HepG2 (cell line): ENCODE measurements at regions not wholly inside any gene's neighbourhood (a gene's known extent, or its start where the extent isn't known, plus 50 kb on each side); places are given as distances from the start of the nearest gene placed in this dataset.
A peak's percentile ranks its signal among the peaks of the same experiment; 100 is the strongest.
"Not testable (repeated sequence)": the region's sequence is repeated elsewhere in the genome, so short reads cannot be mapped to it uniquely, and the experiment has no call there.

Source experiments
- ATAC-seq: fragments of 200-7000 bp; cut with Tn5 transposase; 3 replicates; pipeline ENCODE4 v1.9.1; 2020; ENCODE audit warnings: mild to moderate bottlenecking, moderate library complexity
- BruUV-seq: library from RNA; stranded (reverse); fragments of 400-500 nt; replicated peaks from 2 replicates; lab custom pipeline; 2021; lab: Mats Ljungman, UMichigan
- CTCF ChIA-PET: fragments of 300-600 bp; formaldehyde crosslinking; extraction: SDS; loops from one replicate; lab custom pipeline; 2021; ENCODE audit warnings: low total read pairs, inconsistent platforms, low intra/inter-chr PET ratio; lab: Yijun Ruan, JAX
- POLR2A ChIA-PET: fragments of 350-600 bp; sonication (Branson Sonifier 250); formaldehyde crosslinking; loops from one replicate; lab custom pipeline; 2020; ENCODE audit warnings: antibody characterized with exemption, inconsistent platforms; lab: Yijun Ruan, JAX
- DNase-seq: peaks from one replicate; pipeline ENCODE4 v3.0.0-alpha.2; 2015; ENCODE audit warnings: low spot score
- FAIRE-seq: peaks from 3 replicates; lab custom pipeline; 2011; peaks lifted over from hg19 to GRCh38; lab: Jason Lieb, UNC
- H2AFZ ChIP-seq: one replicate; pipeline ENCODE4 v1.6.1; 2011; ENCODE audit warnings: low read length, inconsistent platforms
- H3K27ac ChIP-seq: fragments of 300-600 bp; 3 replicates; pipeline ENCODE4 v1.8.0; 2011; ENCODE audit warnings: mixed run types, mild to moderate bottlenecking, mixed read lengths, low read length, inconsistent platforms; ENCODE audit not compliant: insufficient read depth; ENCODE audit errors: extremely low read length
- H3K27me3 ChIP-seq, 2 experiments: fragments of 200-600 bp in 1 of 2; 2 replicates in 1 of 2; 3 replicates in 1 of 2; pipeline versions ENCODE4 v1.6.0 to v1.8.0; 2011; ENCODE audit warnings: low read length in 2 of 2, mild to moderate bottlenecking in 2 of 2, moderate library complexity in 2 of 2, inconsistent platforms in 1 of 2; ENCODE audit not compliant: insufficient read depth in 2 of 2, control insufficient read depth in 1 of 2
- H3K36me3 ChIP-seq, 2 experiments: fragments of 200-600 bp in 1 of 2; replicated peaks in 1 of 2; 2 replicates in 1 of 2; 3 replicates in 1 of 2; pipeline versions ENCODE4 v1.5.1 to v1.8.0; 2011; ENCODE audit warnings: low read length in 2 of 2, inconsistent platforms in 1 of 2; ENCODE audit not compliant: insufficient read depth in 2 of 2, control insufficient read depth in 1 of 2
- H3K4me1 ChIP-seq: 2 replicates; pipeline ENCODE4 v1.5.1; 2012; ENCODE audit warnings: low read length, inconsistent platforms; ENCODE audit not compliant: insufficient read depth
- H3K4me2 ChIP-seq: 2 replicates; pipeline ENCODE4 v1.6.0; 2011; ENCODE audit warnings: low read depth, low read length, inconsistent platforms
- H3K4me3 ChIP-seq, 3 experiments: fragments of 200-600 bp in 1 of 3; sonication (generic), shearing (Covaris generic) in 1 of 3; replicated peaks in 1 of 3; 2 replicates each; pipeline ENCODE4 v1.5.1; 2011 to 2016; ENCODE audit warnings: low read length in 3 of 3, inconsistent platforms in 2 of 3, low read depth in 2 of 3, mild to moderate bottlenecking in 2 of 3, control low read depth in 1 of 3, mixed read lengths in 1 of 3; ENCODE audit not compliant: insufficient read depth in 1 of 3
- H3K79me2 ChIP-seq: one replicate; pipeline ENCODE4 v1.6.1; 2011; ENCODE audit warnings: low read length, inconsistent platforms; ENCODE audit not compliant: insufficient read depth
- H3K9ac ChIP-seq: 2 replicates; pipeline ENCODE4 v1.6.0; 2011; ENCODE audit warnings: mild to moderate bottlenecking, low read depth, low read length, inconsistent platforms; ENCODE audit not compliant: insufficient read depth
- H3K9me3 ChIP-seq: 2 replicates; pipeline ENCODE4 v1.5.1; 2012; ENCODE audit warnings: mild to moderate bottlenecking, low read length
- H4K20me1 ChIP-seq: 2 replicates; pipeline ENCODE4 v1.6.0; 2011; ENCODE audit warnings: inconsistent platforms, mild to moderate bottlenecking, low read length, moderate library complexity; ENCODE audit not compliant: insufficient read depth
- AHR ChIP-seq: IDR thresholded peaks from 2 replicates; pipeline ENCODE4 v1.6.1; 2018; ENCODE audit warnings: missing genetic modification reagents, missing compliant biosample characterization
- DNMT3B ChIP-seq: conservative IDR thresholded peaks from 2 replicates; pipeline ENCODE4 v1.6.1; 2016; ENCODE audit warnings: missing biosample characterization, control low read depth
- DR1 ChIP-seq: sonication (generic); formaldehyde crosslinking; IDR thresholded peaks from 2 replicates; pipeline ENCODE4 v1.8.0; 2021; ENCODE audit warnings: mild to moderate bottlenecking, missing genetic modification reagents, inconsistent platforms
- EP300 ChIP-seq, 3 experiments: sonication (generic) in 1 of 3; formaldehyde crosslinking in 1 of 3; IDR thresholded peaks; 2 replicates each; pipeline versions ENCODE4 v1.5.1 to v1.6.1; 2011 to 2020; ENCODE audit warnings: low read depth in 2 of 3, low read length in 2 of 3, borderline replicate concordance in 1 of 3, improper control_type of control experiment in 1 of 3, mild to moderate bottlenecking in 1 of 3, missing genetic modification reagents in 1 of 3, moderate library complexity in 1 of 3
- JUNB ChIP-seq: sonication (generic); formaldehyde crosslinking; IDR thresholded peaks from 2 replicates; pipeline ENCODE4 v1.8.0; 2022; ENCODE audit warnings: missing genetic modification reagents, mild to moderate bottlenecking, borderline replicate concordance
- KDM1A ChIP-seq: IDR thresholded peaks from 2 replicates; pipeline ENCODE4 v1.6.1; 2016; ENCODE audit warnings: missing compliant biosample characterization
- KDM2A ChIP-seq: sonication (generic); formaldehyde crosslinking; IDR thresholded peaks from 2 replicates; pipeline ENCODE4 v1.4.0; 2020; ENCODE audit warnings: low read depth, missing genetic modification reagents, borderline replicate concordance
- NFIC ChIP-seq: IDR thresholded peaks from 2 replicates; pipeline ENCODE4 v1.6.1; 2012; ENCODE audit warnings: mild to moderate bottlenecking, low read length, inconsistent platforms
- NFRKB ChIP-seq: fragments of 450-650 bp; IDR thresholded peaks from 2 replicates; pipeline ENCODE4 v1.6.1; 2017
- NR2C2 ChIP-seq: sonication (generic); formaldehyde crosslinking; IDR thresholded peaks from 2 replicates; pipeline ENCODE4 v1.4.0; 2020; ENCODE audit warnings: missing genetic modification reagents, mild to moderate bottlenecking, moderate library complexity, borderline replicate concordance
- PTBP1 ChIP-seq: fragments of 200-400 bp; formaldehyde crosslinking; IDR thresholded peaks from 2 replicates; pipeline ENCODE4 v1.6.1; 2018; ENCODE audit warnings: low read length, low read depth; ENCODE audit not compliant: poor library complexity, severe bottlenecking
- SKIL ChIP-seq: sonication (generic); formaldehyde crosslinking; IDR thresholded peaks from 2 replicates; pipeline ENCODE4 v1.8.0; 2022; ENCODE audit warnings: missing genetic modification reagents, mild to moderate bottlenecking, moderate library complexity, borderline replicate concordance
- SRY ChIP-seq: sonication (generic); formaldehyde crosslinking; IDR thresholded peaks from 2 replicates; pipeline ENCODE4 v1.8.0; 2022; ENCODE audit warnings: mild to moderate bottlenecking, missing genetic modification reagents
- SUZ12 ChIP-seq: fragments of 150-350 bp; IDR thresholded peaks from 2 replicates; pipeline ENCODE4 v1.6.1; 2014; ENCODE audit warnings: low read depth, low read length
- ZNF768 ChIP-seq: sonication (generic); formaldehyde crosslinking; IDR thresholded peaks from 2 replicates; pipeline ENCODE4 v1.4.0; 2020; ENCODE audit warnings: missing genetic modification reagents
- ZNF878 ChIP-seq: sonication (generic); formaldehyde crosslinking; IDR thresholded peaks from 2 replicates; pipeline ENCODE4 v1.8.1; 2023; ENCODE audit warnings: mild to moderate bottlenecking, missing genetic modification reagents, moderate library complexity
- WGBS: methylation state at CpG from one replicate; pipeline ENCODE4 v1.1.6; 2017; ENCODE audit warnings: low lambda C conversion rate; 5-methylcytosine and 5-hydroxymethylcytosine counted together
- in situ Hi-C: cut with HindIII; loops from 2 replicates; pipeline ENCODE4 v1.10.0; 2017; ENCODE audit warnings: low pct_unique_long_range_greater_than_20kb; ENCODE audit not compliant: extremely low pct_ligation_motif_present
- intact Hi-C: fragments of 100-400 bp; cut with micrococcal nuclease; formaldehyde crosslinking; loops from one replicate; pipeline ENCODE4 v1.10.0; 2022; ENCODE audit not compliant: unreplicated experiment

- TF ChIP-seq EP300 (IDR thresholded peaks at IDR 0.05; ENCODE audit: low read depth in 2 of 2, low read length in 2 of 2), result no peak
- TF ChIP-seq EP300 (CRISPR knock-in tag; IDR thresholded peaks at IDR 0.05; ENCODE audit: borderline replicate concordance), result no peak
- TF ChIP-seq PTBP1, result no peak
- no peak for TF ChIP-seq SUZ12
These were observed 336.0 kb downstream of the RFPL4B start (continued) for GRCh38 chr6:112683106-112683505.

DNA sequence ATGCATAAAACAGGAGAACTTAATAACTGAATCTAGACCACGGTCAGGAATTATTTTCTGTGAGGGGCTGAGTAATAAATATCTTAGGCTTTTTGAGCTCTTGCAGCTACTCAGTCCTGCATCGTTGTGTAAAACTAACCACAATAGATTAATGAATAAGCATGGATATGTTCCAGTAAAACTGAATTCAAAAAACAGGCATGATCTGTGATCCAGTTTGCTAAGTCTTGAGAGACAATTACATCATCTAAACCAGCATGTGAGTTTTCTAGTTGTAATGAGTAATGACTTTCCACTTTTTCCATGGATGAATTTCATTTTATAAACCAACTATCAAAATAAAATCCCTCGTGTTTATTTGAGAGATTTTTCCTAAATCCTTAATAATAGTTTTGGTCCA lies 336.8 kb downstream of the RFPL4B start:
- in situ Hi-C loops (no loop called here), intact Hi-C loops (no loop called here)
- H3K27me3 ChIP-seq, result no peaks in the 10 kb centered on the region
- ChIA-PET CTCF (no interaction called here), POLR2A (no interaction called here)
- ATAC-seq, result no peak
- no peak for TF ChIP-seq KDM1A
- TF ChIP-seq SRY, result no peak
- TF ChIP-seq JUNB (CRISPR knock-in tag), result no peak
- TF ChIP-seq NR2C2 (CRISPR knock-in tag), result no peak
- TF ChIP-seq DR1 (CRISPR knock-in tag), result no peak
- no peak for TF ChIP-seq ZNF768 (CRISPR knock-in tag)
- no peak for TF ChIP-seq NFIC
- TF ChIP-seq ZNF878 (CRISPR knock-in tag), result no peak
- TF ChIP-seq AHR (CRISPR knock-in tag), result no peak
- TF ChIP-seq DNMT3B (CRISPR knock-in tag), result no peak
- TF ChIP-seq NFRKB, result no peak
- no peak for TF ChIP-seq KDM2A (CRISPR knock-in tag)
- no peak for TF ChIP-seq SKIL (CRISPR knock-in tag)
- H3K4me3 ChIP-seq, result no peak overlapping the region
- H3K4me1 ChIP-seq, result no peaks in the 10 kb centered on the region
- H3K9me3 ChIP-seq, result no peaks in the 10 kb centered on the region
- 2% methylated on average over 3 of the region's 3 CpGs for WGBS
- no peak overlapping the region for H3K27ac ChIP-seq
- no peak overlapping the region for H3K4me2 ChIP-seq
- no peak overlapping the region for H2AFZ ChIP-seq
- no TSS peak for BruUV-seq
- no peaks in the 10 kb centered on the region for H4K20me1 ChIP-seq
- no peak overlapping the region for H3K9ac ChIP-seq
- peak; percentile 23 for FAIRE-seq
- no peaks in the 10 kb centered on the region for H3K79me2 ChIP-seq
- no peak for DNase-seq
- H3K36me3 ChIP-seq, result no peaks in the 10 kb centered on the region

DNA sequence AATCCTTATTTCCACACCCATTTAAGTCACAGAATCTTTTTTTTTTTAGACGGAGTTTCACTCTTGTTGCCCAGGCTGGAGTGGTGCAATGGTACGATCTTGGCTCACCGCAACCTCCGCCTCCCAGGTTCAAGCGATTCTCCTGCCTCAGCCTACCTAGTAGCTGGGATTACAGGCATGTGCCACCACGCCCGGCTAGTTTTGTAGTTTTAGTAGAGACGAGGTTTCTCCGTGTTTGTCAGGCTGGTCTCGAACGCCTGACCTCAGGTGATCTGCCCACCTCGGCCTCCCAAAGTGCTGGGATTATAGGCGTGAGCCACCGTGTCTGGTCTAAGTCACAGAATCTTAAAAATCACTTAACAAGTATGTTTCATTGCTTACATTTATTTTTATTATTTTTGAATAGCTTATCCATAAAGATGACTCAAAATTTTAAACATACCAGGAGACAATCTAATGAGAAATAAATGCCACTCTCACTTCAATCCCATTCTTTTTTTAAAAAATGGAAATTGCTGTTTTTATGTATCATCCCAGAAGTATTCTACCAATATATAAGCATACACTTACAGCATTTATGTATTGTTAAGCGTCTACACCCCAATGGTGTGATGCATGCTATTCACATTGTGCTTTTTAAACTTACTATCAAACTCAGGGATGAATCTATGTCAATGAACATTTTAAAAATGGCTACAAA lies 338.5 kb downstream of the RFPL4B start:
- FAIRE-seq, H3K36me3 ChIP-seq, H3K79me2 ChIP-seq, POLR2A ChIA-PET, H3K4me3 ChIP-seq, intact Hi-C loops, ATAC-seq, CTCF ChIA-PET, H3K4me1 ChIP-seq, H3K9me3 ChIP-seq, H3K4me2 ChIP-seq, H2AFZ ChIP-seq, H4K20me1 ChIP-seq, in situ Hi-C loops, DNase-seq, H3K9ac ChIP-seq, H3K27me3 ChIP-seq, BruUV-seq, H3K27ac ChIP-seq: not testable (repeated sequence)
- 25% methylated on average over 15 of the region's 15 CpGs for WGBS
